NT2/D1 (cell line): ENCODE measurements at regions not wholly inside any gene's neighbourhood (a gene's known extent, or its start where the extent isn't known, plus 50 kb on each side); places are given as distances from the start of the nearest gene placed in this dataset.

ENCODE experiments used
- SUZ12 ChIP-seq: IDR thresholded peaks from 2 replicates; pipeline ENCODE4 v1.6.1; 2011; ENCODE audit not compliant: insufficient read length, insufficient read depth; ENCODE audit errors: extremely low read depth
- ZNF274 ChIP-seq: IDR thresholded peaks from 2 replicates; pipeline ENCODE4 v1.6.1; 2011; ENCODE audit warnings: mild to moderate bottlenecking, low read depth, low read length

DNA sequence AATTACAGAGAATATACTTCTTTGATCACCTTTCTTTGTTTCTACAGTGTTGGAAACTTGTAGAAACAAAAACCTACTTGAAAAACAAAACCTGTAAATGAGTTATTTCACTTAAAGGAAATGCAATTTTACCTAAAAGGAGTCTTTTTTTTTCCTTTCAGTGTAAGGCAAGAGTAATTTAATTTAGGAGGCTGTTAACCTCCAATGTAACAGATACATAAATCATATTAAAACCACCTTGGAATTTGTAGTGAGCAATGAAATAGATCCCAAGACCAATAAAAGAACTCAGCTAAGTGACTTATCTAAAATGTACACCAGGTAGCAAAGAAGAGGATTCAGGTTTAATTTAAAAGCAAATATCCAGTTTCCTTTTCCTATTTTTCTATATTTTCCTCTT lies 524.8 kb downstream of the CSNK1G3 start:
- TF ChIP-seq ZNF274 (no peak), SUZ12 (no peak)
